ENCODE measurements at regions not wholly inside any gene's neighbourhood (a gene's known extent, or its start where the extent isn't known, plus 50 kb on each side); places are given as distances from the start of the nearest gene placed in this dataset.
"Not testable (repeated sequence)": the region's sequence is repeated elsewhere in the genome, so short reads cannot be mapped to it uniquely, and the experiment has no call there.

DNA sequence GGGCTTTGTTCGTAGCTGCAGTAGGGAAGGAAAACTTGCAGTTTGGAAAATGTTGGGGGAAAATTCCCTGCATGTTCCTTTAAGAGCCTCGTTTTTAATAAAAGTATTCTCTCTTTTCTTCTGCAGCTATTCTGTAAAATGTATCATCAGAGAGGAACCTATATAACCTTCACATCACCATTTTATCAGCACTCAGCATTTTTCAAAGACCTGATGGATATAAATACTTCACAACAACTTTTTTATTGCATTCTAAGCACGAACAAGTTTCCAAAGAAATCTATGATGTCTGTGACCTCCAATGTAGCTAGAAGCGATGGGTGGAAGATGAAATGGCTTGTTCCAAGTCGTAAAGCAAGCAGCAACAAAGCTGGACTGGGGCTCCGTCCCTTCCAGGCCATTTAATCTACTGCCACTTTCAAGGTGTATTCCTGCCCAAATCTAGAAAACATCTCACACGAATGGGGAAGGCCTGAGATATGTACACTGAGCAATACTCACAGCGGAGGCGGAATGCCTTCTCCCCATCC is 84.0 kb downstream of the NSUN2 start:
- POLR2A ChIA-PET (ENCODE audit: low non-redundant PET), result no interaction called here
- TF ChIP-seq, protein P1, sequence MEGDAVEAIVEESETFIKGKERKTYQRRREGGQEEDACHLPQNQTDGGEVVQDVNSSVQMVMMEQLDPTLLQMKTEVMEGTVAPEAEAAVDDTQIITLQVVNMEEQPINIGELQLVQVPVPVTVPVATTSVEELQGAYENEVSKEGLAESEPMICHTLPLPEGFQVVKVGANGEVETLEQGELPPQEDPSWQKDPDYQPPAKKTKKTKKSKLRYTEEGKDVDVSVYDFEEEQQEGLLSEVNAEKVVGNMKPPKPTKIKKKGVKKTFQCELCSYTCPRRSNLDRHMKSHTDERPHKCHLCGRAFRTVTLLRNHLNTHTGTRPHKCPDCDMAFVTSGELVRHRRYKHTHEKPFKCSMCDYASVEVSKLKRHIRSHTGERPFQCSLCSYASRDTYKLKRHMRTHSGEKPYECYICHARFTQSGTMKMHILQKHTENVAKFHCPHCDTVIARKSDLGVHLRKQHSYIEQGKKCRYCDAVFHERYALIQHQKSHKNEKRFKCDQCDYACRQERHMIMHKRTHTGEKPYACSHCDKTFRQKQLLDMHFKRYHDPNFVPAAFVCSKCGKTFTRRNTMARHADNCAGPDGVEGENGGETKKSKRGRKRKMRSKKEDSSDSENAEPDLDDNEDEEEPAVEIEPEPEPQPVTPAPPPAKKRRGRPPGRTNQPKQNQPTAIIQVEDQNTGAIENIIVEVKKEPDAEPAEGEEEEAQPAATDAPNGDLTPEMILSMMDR (conservative IDR thresholded peaks at IDR 0.05; ENCODE audit: low read depth), result no peak
- CTCF ChIA-PET, result interaction anchor here (0.7 kb wide), 1 partner anchor 125 kb away, joined by 3 read pairs; no protein-coding TSS in a partner anchor
- DNase-seq (ENCODE audit: low spot score), result no peak
- no peak overlapping the region for H3K27ac ChIP-seq

DNA sequence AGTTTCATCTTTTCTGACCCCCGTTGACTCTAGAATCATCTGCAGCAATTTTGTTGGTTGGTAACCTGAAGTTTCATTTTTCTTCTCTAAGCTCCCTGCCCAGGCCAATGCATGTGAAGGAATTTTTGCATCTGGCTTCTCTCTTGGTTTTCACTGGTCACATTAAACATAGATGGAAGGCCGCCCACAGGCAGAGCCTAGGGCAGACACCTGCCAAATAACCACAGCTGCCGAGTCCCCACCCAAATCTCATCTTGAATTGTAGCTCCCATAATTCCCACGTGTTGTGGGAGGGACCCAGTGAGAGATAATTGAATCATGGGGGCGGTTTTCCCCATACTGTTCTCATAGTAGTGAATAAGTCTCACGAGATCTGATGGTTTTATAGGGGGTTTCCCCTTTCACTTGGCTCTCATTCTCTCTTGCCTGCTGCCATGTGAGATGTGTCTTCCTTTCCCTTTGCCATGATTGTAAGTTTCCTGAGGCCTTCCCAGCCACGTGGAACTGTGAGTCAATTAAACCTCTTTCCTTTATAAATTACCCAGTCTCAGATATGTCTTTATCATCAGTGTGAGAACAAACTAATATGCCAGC is 84.8 kb downstream of the NSUN2 start:
- H3K27ac ChIP-seq; CTCF ChIA-PET; DNase-seq (ENCODE audit: low spot score); POLR2A ChIA-PET (ENCODE audit: low non-redundant PET): not testable (repeated sequence)

DNA sequence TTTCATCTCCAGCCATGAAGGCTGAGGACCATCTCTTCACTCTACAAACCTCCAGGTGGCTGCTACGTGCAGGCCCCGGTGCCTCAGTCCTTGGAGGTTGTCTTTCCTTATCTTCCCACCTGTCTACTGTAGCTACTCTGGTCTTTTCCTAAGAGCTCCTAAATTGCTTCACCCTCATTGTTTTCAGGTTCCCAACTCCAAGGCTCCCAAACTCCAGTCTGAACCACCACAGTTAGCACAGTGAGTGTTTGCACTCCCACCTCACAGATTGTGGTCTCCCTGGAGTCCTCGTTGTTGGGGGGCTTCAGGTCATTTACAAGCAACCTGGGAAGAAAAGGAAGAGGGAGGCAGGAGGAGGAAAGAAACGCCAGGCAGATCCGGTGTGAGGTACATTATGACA is 85.3 kb downstream of the NSUN2 start:
- no peak for DNase-seq (ENCODE audit: low spot score)
- ChIA-PET CTCF (no interaction called here), POLR2A (ENCODE audit: low non-redundant PET) (no interaction called here)
- TF ChIP-seq, protein P1 (conservative IDR thresholded peaks at IDR 0.05; ENCODE audit: low read depth), result no peak
- H3K27ac ChIP-seq, result no peak overlapping the region

DNA sequence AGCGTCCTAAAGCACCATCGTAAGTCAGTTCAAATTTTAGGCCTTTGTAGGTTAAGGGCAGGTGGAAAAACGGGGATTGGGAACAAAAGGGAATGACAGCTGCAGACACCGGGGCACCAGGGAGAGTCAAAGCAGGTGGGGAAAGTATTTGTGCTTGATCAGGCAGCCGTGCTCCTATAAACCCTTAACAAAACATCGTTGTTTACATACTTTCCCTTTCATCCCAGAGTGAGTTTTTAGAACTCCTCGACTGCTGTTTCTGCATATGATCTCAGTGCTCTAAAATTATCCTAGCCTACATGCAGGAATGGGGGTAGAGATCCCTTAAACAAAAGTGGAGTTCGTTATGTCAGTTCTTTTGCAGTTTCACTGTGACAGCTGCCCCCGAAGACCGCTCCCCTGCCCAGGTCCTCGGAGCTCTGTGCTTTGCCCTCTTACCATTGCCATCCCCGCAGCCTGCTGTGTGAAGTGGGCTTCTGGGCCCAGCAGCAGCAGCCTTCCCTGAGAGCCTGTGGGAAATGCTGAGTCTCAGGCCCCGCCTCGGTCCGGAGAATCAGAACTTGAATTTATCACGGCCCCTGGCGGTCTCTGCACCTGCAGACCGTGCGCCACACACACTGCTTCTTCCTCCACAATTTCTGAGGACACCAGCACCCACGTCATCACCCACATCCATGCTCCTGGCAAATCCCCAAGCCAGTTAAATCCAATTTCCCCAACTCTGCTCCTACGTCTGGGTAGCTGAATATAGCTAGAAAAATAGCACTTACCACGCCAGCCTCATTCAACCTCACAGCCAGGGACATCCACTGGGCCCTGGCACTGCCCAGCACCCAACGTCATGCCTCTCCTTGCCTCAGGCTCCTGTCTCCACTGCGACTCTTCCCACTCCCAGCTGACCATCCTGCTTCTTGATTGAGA is 86.8 kb downstream of the NSUN2 start:
- CTCF ChIA-PET, result interaction anchor here (0.6 kb wide), 1 partner anchor 659 kb away, joined by 3 read pairs; no protein-coding TSS in a partner anchor
- H3K27ac ChIP-seq, result no peak overlapping the region
- TF ChIP-seq, protein P1 (conservative IDR thresholded peaks at IDR 0.05; ENCODE audit: low read depth), result no peak
- no peak for DNase-seq (ENCODE audit: low spot score)
- POLR2A ChIA-PET (ENCODE audit: low non-redundant PET), result no interaction called here

DNA sequence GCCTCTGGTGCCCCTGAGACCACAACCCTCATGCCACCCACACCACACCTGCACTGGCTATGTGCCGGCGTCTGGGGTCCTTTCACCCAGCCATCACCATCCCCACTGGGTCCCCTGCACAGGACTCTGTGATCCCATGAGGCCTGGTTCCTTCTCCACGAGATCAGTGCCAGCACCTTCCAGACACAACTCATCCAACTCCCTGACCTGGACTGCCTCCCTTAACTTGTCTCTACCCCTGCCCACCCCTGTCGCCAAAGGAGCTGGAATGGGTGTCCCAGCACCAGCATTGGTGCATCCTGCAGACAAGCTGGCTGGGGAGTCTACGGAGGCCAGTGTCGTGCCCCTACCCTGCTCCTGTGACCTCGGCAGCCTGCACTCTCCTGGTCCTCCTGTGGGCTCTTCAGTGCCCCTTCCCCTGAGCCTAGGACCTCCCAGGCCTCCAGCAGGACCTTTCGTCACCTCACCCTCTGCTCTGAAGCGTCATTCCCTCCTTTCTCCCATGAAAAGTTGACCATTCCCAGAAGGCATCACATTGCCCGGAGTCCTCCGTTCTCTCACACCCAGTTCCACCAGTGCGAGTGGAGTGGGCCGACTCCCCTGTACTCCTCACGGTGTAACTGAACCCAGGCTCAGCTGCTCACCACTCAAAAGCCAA is 87.7 kb downstream of the NSUN2 start:
- no peak overlapping the region for H3K27ac ChIP-seq
- TF ChIP-seq, protein P1 (conservative IDR thresholded peaks at IDR 0.05; ENCODE audit: low read depth), result no peak
- ChIA-PET CTCF (no interaction called here), POLR2A (ENCODE audit: low non-redundant PET) (no interaction called here)
- DNase-seq (ENCODE audit: low spot score), result no peak

DNA sequence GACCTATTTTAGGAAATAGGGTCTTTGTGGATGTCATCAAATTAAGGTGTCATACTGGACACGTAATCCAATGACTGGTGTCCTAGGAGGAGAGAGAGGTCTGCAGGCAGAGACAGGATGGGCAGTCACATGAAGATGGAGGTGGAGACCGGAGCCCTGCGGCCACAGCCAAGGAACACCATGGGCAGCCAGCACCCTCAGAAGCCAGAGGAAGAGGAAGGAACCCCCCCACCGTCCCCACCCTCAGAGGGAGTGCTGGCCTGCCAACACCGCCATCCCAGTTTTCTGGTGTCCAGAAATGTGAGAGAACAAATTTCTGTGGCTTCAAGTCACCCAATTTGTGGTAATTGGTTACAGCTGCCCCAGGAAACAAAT is 88.3 kb downstream of the NSUN2 start:
- ChIA-PET CTCF (no interaction called here), POLR2A (ENCODE audit: low non-redundant PET) (no interaction called here)
- no peak for DNase-seq (ENCODE audit: low spot score)
- H3K27ac ChIP-seq, result no peak overlapping the region
- TF ChIP-seq, protein P1 (conservative IDR thresholded peaks at IDR 0.05; ENCODE audit: low read depth), result no peak

Measured in RWPE1 (cell line).